Left lung (tissue), 4 donors: ENCODE measurements at regions not wholly inside any gene's neighbourhood (a gene's known extent, or its start where the extent isn't known, plus 50 kb on each side); places are given as distances from the start of the nearest gene placed in this dataset.

Experiments used
- ATAC-seq: fragments of 200-7000 bp; cut with Tn5 transposase; one replicate; pipeline ENCODE4 v1.9.1; 2020; ENCODE audit warnings: moderate library complexity
- DNase-seq, 4 donors: peaks; one replicate each; pipeline ENCODE4 v3.0.0-alpha.2; 2013 to 2020
- H3K27ac ChIP-seq, 2 donors: fragments of 200-600 bp; sonication (generic) in 1 of 2; one replicate each; pipeline versions ENCODE4 v1.5.0 to v1.8.0; 2020 to 2021
- H3K27me3 ChIP-seq, 2 donors: fragments of 200-600 bp; sonication (generic) in 1 of 2; one replicate each; pipeline versions ENCODE4 v1.5.0 to v1.8.0; 2020 to 2021
- H3K36me3 ChIP-seq, 2 donors: fragments of 200-600 bp; sonication (generic) in 1 of 2; one replicate each; pipeline versions ENCODE4 v1.5.0 to v1.8.0; 2020 to 2021
- H3K4me1 ChIP-seq, 2 donors: fragments of 200-600 bp; one replicate each; pipeline ENCODE4 v1.8.0; 2021
- H3K4me3 ChIP-seq, 2 donors: fragments of 200-600 bp; sonication (generic) in 1 of 2; one replicate each; pipeline versions ENCODE4 v1.5.0 to v1.8.0; 2020 to 2021; ENCODE audit warnings: mild to moderate bottlenecking in 1 of 2
- H3K9me3 ChIP-seq, 2 donors: fragments of 200-600 bp; sonication (generic) in 1 of 2; one replicate each; pipeline versions ENCODE4 v1.5.0 to v1.8.0; 2020 to 2021
- intact Hi-C, 2 donors: fragments of 100-400 bp; cut with DNase I; formaldehyde crosslinking; loops; one replicate each; pipeline versions ENCODE4 v1.11.2 to v1.14.2; 2022
- TF ChIP-seq, protein P1 (sequence below), 2 donors: fragments of 200-600 bp; sonication (generic) in 1 of 2; IDR thresholded peaks; one replicate each; pipeline versions ENCODE4 v1.5.0 to v1.8.0; 2021; ENCODE audit warnings: antibody characterized with exemption in 2 of 2
- donor health status: DM: no; HTN: yes; CAD: no.
- donor health status: DM: no; HTN: no; CAD: no.

DNA sequence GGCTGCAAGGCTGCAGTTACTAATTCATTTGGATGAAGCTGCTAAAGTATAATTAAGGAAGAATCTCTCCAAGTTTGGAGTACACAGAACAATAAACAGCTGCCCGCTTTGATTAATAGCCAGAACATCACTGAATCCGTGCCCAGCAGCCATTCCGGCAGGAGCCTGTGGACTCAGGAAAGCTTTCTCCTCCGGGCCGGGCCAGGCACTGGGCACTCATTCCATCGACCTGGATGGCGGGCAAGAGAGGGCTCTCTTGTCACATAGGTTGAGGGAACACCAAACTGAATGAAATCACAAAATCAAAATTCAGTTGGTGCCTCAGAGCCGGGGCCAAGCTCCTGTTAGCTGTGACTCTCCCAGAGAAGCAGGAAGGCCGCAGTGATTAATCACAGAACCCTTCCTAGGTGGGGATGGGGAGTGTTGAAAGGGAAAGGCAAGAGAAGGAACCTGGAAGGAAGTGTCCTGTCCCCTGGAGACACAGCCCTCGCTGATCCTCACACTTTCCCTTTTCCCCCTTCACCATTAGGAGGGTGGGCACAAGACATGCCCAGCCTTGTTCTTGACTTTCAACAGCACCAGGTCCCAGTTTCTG, 306.7 kb downstream of the NPHP4 start:
- H3K9me3 ChIP-seq = no peaks in the 10 kb centered on the region
- no peaks in the 10 kb centered on the region for H3K36me3 ChIP-seq
- peaks cover 0 to 52% of the 10 kb centered on the region in 2 donors for H3K27me3 ChIP-seq
- no peaks in the 10 kb centered on the region for H3K4me1 ChIP-seq
- no peak overlapping the region for H3K4me3 ChIP-seq
- intact Hi-C loops = no loop called here
- no peak overlapping the region for H3K27ac ChIP-seq
- DNase-seq (no peak), ATAC-seq (no peak)
- TF ChIP-seq, protein P1, sequence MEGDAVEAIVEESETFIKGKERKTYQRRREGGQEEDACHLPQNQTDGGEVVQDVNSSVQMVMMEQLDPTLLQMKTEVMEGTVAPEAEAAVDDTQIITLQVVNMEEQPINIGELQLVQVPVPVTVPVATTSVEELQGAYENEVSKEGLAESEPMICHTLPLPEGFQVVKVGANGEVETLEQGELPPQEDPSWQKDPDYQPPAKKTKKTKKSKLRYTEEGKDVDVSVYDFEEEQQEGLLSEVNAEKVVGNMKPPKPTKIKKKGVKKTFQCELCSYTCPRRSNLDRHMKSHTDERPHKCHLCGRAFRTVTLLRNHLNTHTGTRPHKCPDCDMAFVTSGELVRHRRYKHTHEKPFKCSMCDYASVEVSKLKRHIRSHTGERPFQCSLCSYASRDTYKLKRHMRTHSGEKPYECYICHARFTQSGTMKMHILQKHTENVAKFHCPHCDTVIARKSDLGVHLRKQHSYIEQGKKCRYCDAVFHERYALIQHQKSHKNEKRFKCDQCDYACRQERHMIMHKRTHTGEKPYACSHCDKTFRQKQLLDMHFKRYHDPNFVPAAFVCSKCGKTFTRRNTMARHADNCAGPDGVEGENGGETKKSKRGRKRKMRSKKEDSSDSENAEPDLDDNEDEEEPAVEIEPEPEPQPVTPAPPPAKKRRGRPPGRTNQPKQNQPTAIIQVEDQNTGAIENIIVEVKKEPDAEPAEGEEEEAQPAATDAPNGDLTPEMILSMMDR (IDR thresholded peaks at IDR 0.05) = no peak

DNA sequence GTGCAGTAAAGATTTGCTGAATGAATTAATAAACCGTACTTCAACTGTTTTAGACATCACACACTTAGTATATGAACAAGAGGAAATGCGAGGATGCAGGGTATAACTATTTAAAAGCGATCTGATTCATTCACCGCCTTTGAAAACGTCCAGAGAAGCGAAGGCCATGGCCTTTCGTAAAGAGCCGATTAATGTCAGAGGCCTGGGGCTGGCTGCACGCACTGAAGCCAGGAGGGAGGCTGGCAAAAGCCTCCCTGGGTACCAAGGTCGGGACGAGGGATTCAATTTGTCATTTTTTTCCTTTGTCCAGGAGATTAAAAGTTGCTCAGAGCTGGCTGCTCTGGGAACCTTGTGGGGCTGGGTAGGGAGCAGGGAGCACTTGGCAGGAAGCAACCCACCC, 307.4 kb downstream of the NPHP4 start:
- Histone ChIP-seq H3K4me1 (no peaks in the 10 kb centered on the region), H3K36me3 (no peaks in the 10 kb centered on the region), H3K27me3 (peaks cover 0 to 46% of the 10 kb centered on the region in 2 donors), H3K4me3 (no peak overlapping the region), H3K9me3 (no peaks in the 10 kb centered on the region), H3K27ac (no peak overlapping the region)
- DNase-seq = no peak
- intact Hi-C loops = no loop called here
- ATAC-seq = no peak
- TF ChIP-seq, protein P1 (IDR thresholded peaks at IDR 0.05) = no peak

DNA sequence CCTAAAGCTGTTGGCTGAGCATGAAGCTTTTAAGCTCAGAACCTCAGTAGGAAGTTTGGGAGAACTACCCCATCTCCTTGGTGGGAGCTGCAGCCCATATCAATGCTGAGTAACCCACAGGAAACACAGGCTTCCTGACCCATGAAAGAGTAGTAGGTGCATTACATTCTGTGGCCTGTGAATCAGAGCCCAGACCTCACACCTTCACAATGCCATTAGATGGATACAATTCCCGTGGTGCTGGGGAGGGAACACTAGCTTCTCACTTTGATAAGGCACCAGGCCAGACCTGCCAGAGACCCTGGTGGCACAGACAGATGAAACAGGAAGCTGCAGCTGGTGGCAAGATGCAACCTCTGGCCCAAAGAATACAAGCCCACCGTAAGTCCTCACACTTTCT, 308.8 kb downstream of the NPHP4 start:
- H3K27ac ChIP-seq = no peak overlapping the region
- intact Hi-C loops = no loop called here
- no peaks in the 10 kb centered on the region for H3K36me3 ChIP-seq
- no peak for DNase-seq
- H3K9me3 ChIP-seq = no peaks in the 10 kb centered on the region
- no peak for ATAC-seq
- TF ChIP-seq, protein P1 (IDR thresholded peaks at IDR 0.05) = no peak
- H3K4me3 ChIP-seq = no peak overlapping the region
- no peaks in the 10 kb centered on the region for H3K4me1 ChIP-seq
- H3K27me3 ChIP-seq = peaks cover 0 to 34% of the 10 kb centered on the region in 2 donors

DNA sequence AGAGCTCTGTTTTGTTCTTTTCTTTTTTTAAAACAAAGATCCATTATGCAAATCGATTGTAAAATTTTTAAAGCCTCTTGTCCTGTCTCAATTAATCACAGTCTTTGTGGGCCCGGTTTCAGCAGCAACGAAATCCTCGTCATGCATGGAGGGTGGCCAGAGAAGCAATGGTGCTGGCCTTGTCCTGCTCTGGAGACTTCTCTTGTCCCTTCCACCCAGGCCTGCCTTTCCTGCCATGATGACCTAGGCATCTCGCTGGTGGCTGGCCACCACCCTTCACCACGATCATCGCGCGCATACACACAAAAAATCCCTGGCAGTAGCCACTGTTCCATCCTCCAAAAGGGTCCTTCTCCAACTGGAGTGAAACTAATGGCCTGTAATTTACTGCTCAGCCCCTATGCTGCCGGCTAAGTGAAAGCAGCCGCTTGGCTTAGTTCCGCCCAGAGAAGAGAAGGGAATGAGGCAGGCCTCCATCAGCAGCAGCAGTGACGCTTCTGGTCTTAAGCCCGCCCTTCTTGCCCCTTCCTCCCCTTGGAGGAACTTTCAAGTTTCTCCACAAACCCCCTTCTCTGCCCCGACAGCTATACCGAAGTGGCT, 309.5 kb downstream of the NPHP4 start:
- TF ChIP-seq, protein P1 (IDR thresholded peaks at IDR 0.05) = no peak
- H3K4me3 ChIP-seq = no peak overlapping the region
- intact Hi-C loops = no loop called here
- no peaks in the 10 kb centered on the region for H3K4me1 ChIP-seq
- no peaks in the 10 kb centered on the region for H3K36me3 ChIP-seq
- DNase-seq (no peak), ATAC-seq (no peak)
- no peak overlapping the region for H3K27ac ChIP-seq
- no peaks in the 10 kb centered on the region for H3K9me3 ChIP-seq
- H3K27me3 ChIP-seq = peaks cover 0 to 32% of the 10 kb centered on the region in 2 donors

DNA sequence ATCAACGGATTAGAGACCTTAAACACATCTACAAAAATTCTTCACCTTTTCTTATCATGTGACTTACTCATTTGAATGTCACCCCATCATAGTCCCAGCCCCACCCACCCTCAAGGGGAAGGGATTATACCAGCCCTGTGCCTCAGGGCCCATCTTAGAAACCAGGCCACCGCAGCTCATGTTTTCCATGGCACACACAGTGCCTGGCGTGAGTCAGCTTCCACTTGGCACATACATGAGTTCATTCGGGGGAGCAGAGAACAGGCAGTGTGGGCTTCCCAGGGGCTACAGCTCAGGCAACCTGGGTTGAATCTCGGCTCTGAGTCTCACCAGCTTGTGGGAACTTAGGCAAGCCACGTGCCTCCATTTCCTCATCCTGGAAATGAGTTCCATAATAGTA, 310.6 kb downstream of the NPHP4 start:
- Histone ChIP-seq H3K4me1 (no peaks in the 10 kb centered on the region), H3K27me3 (peaks cover 0 to 22% of the 10 kb centered on the region in 2 donors), H3K9me3 (no peaks in the 10 kb centered on the region), H3K27ac (no peak overlapping the region), H3K36me3 (no peaks in the 10 kb centered on the region), H3K4me3 (no peak overlapping the region)
- DNase-seq (no peak), ATAC-seq (no peak)
- intact Hi-C loops = no loop called here
- TF ChIP-seq, protein P1 (IDR thresholded peaks at IDR 0.05) = no peak
